Vagina (tissue), 2 donors: ENCODE measurements at regions not wholly inside any gene's neighbourhood (a gene's known extent, or its start where the extent isn't known, plus 50 kb on each side); places are given as distances from the start of the nearest gene placed in this dataset.

Experiments
- DNase-seq, 2 donors: peaks; one replicate each; pipeline ENCODE4 v3.0.0-alpha.2; 2017; ENCODE audit errors: extremely low spot score in 2 of 2
- H3K27ac ChIP-seq: fragments of 200-600 bp; sonication (generic); one replicate; pipeline ENCODE4 v1.5.1; 2019
- H3K27me3 ChIP-seq: fragments of 200-600 bp; sonication (generic); one replicate; pipeline ENCODE4 v1.5.1; 2019
- H3K36me3 ChIP-seq, 2 donors: fragments of 200-600 bp; sonication (generic); one replicate each; pipeline ENCODE4 v1.5.1; 2017 to 2019
- H3K4me1 ChIP-seq: fragments of 200-600 bp; sonication (generic); one replicate; pipeline ENCODE4 v1.5.1; 2019
- H3K4me3 ChIP-seq, 2 donors: fragments of 200-600 bp; sonication (generic); 1 replicate in 1 of 2; 2 replicates in 1 of 2; pipeline ENCODE4 v1.5.1; 2016 to 2019
- H3K9me3 ChIP-seq: fragments of 200-600 bp; sonication (generic); one replicate; pipeline ENCODE4 v1.5.1; 2019
- CTCF ChIP-seq, 3 experiments: fragments of 450-650 bp in 2 of 3; fragments of 200-600 bp in 1 of 3; sonication (generic) in 1 of 3; IDR thresholded peaks; one replicate each; pipeline ENCODE4 v1.5.1; 2017 to 2019; ENCODE audit warnings: antibody characterized with exemption in 3 of 3, mild to moderate bottlenecking in 2 of 3, moderate library complexity in 2 of 3
- POLR2A ChIP-seq, 2 donors: fragments of 450-650 bp; IDR thresholded peaks; one replicate each; pipeline ENCODE4 v1.6.1; 2017; ENCODE audit warnings: antibody characterized with exemption in 2 of 2, mild to moderate bottlenecking in 2 of 2, moderate library complexity in 2 of 2
- POLR2AphosphoS5 ChIP-seq, 2 donors: sonication (generic); formaldehyde crosslinking; IDR thresholded peaks; one replicate each; pipeline ENCODE4 v1.9.0; 2017; ENCODE audit warnings: antibody characterized with exemption in 2 of 2, mild to moderate bottlenecking in 2 of 2, low read depth in 1 of 2; ENCODE audit not compliant: insufficient read depth in 1 of 2
- intact Hi-C: fragments of 100-400 bp; cut with DNase I; formaldehyde crosslinking; loops from one replicate; pipeline ENCODE4 v1.15.1; 2023

DNA sequence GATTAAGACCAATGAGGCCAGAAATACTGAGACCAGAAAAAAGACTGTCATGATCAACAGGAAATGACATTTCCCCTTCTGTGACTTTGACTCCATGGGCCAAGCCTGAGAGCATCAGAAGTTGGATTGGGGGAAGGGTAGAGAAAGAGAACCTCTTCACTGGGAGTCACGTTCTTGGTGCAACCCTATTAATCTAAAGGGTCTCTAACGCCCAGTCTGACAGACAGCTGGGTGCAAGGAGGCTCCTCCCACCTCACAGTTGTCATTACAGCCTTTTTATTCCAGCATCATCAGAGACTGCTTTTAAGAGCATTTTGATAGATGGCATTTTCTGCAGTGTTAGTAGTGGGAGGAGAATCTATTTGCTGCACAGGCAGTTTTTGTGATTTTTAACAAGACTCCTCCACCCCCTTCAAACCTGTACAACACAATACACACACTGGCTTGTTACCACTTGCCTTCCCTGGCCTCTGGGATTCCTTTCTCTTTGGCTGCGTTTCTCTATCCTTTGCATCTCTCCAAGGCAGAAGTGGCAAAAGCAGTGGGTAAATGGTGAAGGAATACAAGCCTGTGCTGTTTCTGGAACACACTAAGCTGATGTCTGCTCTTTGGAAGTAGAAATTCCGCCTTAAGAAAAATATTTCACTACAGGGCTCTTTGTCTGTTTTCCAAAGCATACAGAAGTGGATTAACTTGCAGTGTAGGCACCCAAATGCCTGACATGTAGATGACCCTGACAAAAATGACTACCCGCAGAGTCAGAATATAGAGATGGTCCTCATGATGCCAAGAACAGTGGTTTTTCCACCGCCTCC is 310.4 kb upstream of the ZNF608 start:
- no peak for TF ChIP-seq POLR2A (IDR thresholded peaks at IDR 0.05)
- TF ChIP-seq POLR2AphosphoS5 (IDR thresholded peaks at IDR 0.05; ENCODE audit: insufficient read depth in 1 of 2, low read depth in 1 of 2), result no peak
- TF ChIP-seq CTCF (IDR thresholded peaks at IDR 0.05), result no peak
- no peaks in the 10 kb centered on the region for H3K27me3 ChIP-seq
- intact Hi-C loops, result no loop called here
- H3K4me1 ChIP-seq, result peaks cover 37% of the 10 kb centered on the region
- no peaks in the 10 kb centered on the region for H3K36me3 ChIP-seq
- no peaks in the 10 kb centered on the region for H3K9me3 ChIP-seq
- H3K27ac ChIP-seq, result no peak overlapping the region
- H3K4me3 ChIP-seq, result no peak overlapping the region
- DNase-seq, result no peak

DNA sequence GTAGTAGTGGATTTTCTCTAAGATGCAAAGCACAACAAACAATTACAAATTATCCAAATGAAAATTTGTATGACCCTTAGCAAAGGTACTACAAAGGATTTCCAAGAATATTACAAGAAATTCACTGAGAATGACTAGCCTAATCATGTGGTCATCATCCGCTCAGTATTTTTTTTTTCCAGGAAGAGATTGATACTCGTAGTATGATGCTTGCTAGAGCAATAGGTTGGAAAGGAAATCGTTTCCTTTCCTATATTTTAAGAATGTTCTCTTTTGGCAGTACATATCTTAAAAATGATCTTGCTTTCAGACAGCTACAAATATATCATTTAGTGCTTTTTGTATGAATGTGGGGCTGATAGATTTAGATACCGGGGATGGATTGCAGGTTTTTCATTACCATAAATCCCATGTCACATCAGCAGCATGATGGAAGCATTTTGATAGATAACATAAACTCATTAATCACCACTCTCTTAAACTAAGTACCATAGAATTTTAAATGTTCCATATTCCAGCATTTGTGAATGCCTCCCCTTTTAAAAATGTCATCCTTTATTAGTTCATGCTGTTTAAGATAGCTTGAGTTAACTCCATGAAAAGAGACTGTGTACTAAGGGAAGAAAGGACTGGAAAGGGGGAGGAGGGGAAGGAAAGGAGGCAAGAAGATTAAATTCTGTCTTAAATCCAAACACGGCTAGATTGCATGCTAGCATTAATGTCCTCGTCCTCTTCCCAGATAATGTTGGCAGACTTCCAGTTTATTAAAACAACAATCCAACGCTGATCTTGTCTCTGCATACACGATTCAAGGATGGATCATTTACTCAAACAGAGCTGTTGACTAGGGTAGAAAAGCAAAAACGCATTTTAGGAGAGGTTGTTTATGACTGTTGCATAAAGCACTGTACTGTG is 311.7 kb upstream of the ZNF608 start:
- Histone ChIP-seq H3K9me3 (no peaks in the 10 kb centered on the region), H3K27ac (peak overlapping the region; percentile 3), H3K4me3 (peak overlapping the region in 1 of 2 donors; percentile 14), H3K4me1 (peaks cover 37% of the 10 kb centered on the region), H3K27me3 (no peaks in the 10 kb centered on the region), H3K36me3 (no peaks in the 10 kb centered on the region)
- TF ChIP-seq POLR2AphosphoS5 (IDR thresholded peaks at IDR 0.05; ENCODE audit: insufficient read depth in 1 of 2, low read depth in 1 of 2) (no peak), CTCF (IDR thresholded peaks at IDR 0.05) (no peak), POLR2A (IDR thresholded peaks at IDR 0.05) (no peak)
- no peak for DNase-seq
- intact Hi-C loops, result no loop called here

GRCh38 chr5:125059255-125060002 is 313.0 kb upstream of the ZNF608 start:
- Histone ChIP-seq H3K4me1 (peaks cover 37% of the 10 kb centered on the region), H3K36me3 (no peaks in the 10 kb centered on the region), H3K4me3 (peak overlapping the region in 1 of 2 donors; percentile 14), H3K9me3 (no peaks in the 10 kb centered on the region), H3K27ac (no peak overlapping the region), H3K27me3 (no peaks in the 10 kb centered on the region)
- TF ChIP-seq POLR2AphosphoS5 (IDR thresholded peaks at IDR 0.05; ENCODE audit: insufficient read depth in 1 of 2, low read depth in 1 of 2), result no peak
- TF ChIP-seq POLR2A (IDR thresholded peaks at IDR 0.05), result no peak
- no peak for TF ChIP-seq CTCF (IDR thresholded peaks at IDR 0.05)
- no peak for DNase-seq
- intact Hi-C loops, result no loop called here

GRCh38 chr5:125061726-125062125 is 315.3 kb upstream of the ZNF608 start:
- Histone ChIP-seq H3K4me3 (no peak overlapping the region), H3K27ac (no peak overlapping the region), H3K27me3 (no peaks in the 10 kb centered on the region), H3K36me3 (no peaks in the 10 kb centered on the region), H3K4me1 (peaks cover 27% of the 10 kb centered on the region), H3K9me3 (no peaks in the 10 kb centered on the region)
- intact Hi-C loops, result no loop called here
- DNase-seq, result no peak
- no peak for TF ChIP-seq POLR2AphosphoS5 (IDR thresholded peaks at IDR 0.05; ENCODE audit: insufficient read depth in 1 of 2, low read depth in 1 of 2)
- no peak for TF ChIP-seq POLR2A (IDR thresholded peaks at IDR 0.05)
- no peak for TF ChIP-seq CTCF (IDR thresholded peaks at IDR 0.05)
